ENCODE measurements at regions not wholly inside any gene's neighbourhood (a gene's known extent, or its start where the extent isn't known, plus 50 kb on each side); places are given as distances from the start of the nearest gene placed in this dataset.

- DNase-seq: no peak
Measured at GRCh38 chr10:84805149-84805548, 476.8 kb downstream of the CCSER2 start.

- no peak for DNase-seq
Measured at GRCh38 chr10:84811113-84811512, 482.7 kb downstream of the CCSER2 start.

GRCh38 chr10:84818961-84819360 is 490.6 kb downstream of the CCSER2 start:
- peak; percentile 25 for DNase-seq

- peak; percentile 4 for DNase-seq
Measured at GRCh38 chr10:84820120-84820519, 491.7 kb downstream of the CCSER2 start.

- DNase-seq: no peak
Measured at GRCh38 chr10:84820596-84820995, 492.2 kb downstream of the CCSER2 start.

- peak; percentile 63 for DNase-seq
Measured at GRCh38 chr10:84822931-84823630, 494.7 kb downstream of the CCSER2 start.

GRCh38 chr10:84824525-84824924 is 496.1 kb downstream of the CCSER2 start:
- no peak for DNase-seq

- no peak for DNase-seq
Measured at GRCh38 chr10:84825330-84825729, 496.9 kb downstream of the CCSER2 start.

- DNase-seq: no peak
Measured at GRCh38 chr10:84826704-84827103, 498.3 kb downstream of the CCSER2 start.

GRCh38 chr10:84829131-84829530 is 500.7 kb downstream of the CCSER2 start:
- DNase-seq: no peak

GRCh38 chr10:84837041-84837812 is 508.8 kb downstream of the CCSER2 start:
- DNase-seq: no peak

- DNase-seq: no peak
Measured at GRCh38 chr10:84837877-84838276, 509.5 kb downstream of the CCSER2 start.

GRCh38 chr10:84838851-84839250 is 510.5 kb downstream of the CCSER2 start:
- DNase-seq: no peak

- no peak for DNase-seq
Measured at GRCh38 chr10:84842593-84842992, 514.2 kb downstream of the CCSER2 start.

GRCh38 chr10:84844461-84844860 is 516.1 kb downstream of the CCSER2 start:
- DNase-seq: no peak

- no peak for DNase-seq
Measured at GRCh38 chr10:84845628-84846261, 517.4 kb downstream of the CCSER2 start.

GRCh38 chr10:84846658-84847316 is 518.4 kb downstream of the CCSER2 start:
- DNase-seq: no peak

- peak; percentile 33 for DNase-seq
Measured at GRCh38 chr10:84848967-84849366, 520.6 kb downstream of the CCSER2 start.

GRCh38 chr10:84850826-84851225 is 522.4 kb downstream of the CCSER2 start:
- no peak for DNase-seq

GRCh38 chr10:84854439-84854838 is 526.0 kb downstream of the CCSER2 start:
- DNase-seq: no peak

- no peak for DNase-seq
Measured at GRCh38 chr10:84860855-84861254, 532.5 kb downstream of the CCSER2 start.

- DNase-seq: no peak
Measured at GRCh38 chr10:84862551-84862950, 534.2 kb downstream of the CCSER2 start.

GRCh38 chr10:84863675-84864074 is 535.3 kb downstream of the CCSER2 start:
- DNase-seq: no peak

Measured in NCI-H2227 treated with DMSO at 0.1 percent for 48 hours (cell line).